Renal cortex interstitium (tissue), 11 donors: ENCODE measurements at regions not wholly inside any gene's neighbourhood (a gene's known extent, or its start where the extent isn't known, plus 50 kb on each side); places are given as distances from the start of the nearest gene placed in this dataset.

ENCODE experiments used
- DNase-seq, 11 donors: peaks; one replicate each; pipeline ENCODE4 v3.0.0-alpha.2; 2013; ENCODE audit warnings: low read depth in 9 of 11, low spot score in 4 of 11; ENCODE audit errors: extremely low read depth in 1 of 11

DNA sequence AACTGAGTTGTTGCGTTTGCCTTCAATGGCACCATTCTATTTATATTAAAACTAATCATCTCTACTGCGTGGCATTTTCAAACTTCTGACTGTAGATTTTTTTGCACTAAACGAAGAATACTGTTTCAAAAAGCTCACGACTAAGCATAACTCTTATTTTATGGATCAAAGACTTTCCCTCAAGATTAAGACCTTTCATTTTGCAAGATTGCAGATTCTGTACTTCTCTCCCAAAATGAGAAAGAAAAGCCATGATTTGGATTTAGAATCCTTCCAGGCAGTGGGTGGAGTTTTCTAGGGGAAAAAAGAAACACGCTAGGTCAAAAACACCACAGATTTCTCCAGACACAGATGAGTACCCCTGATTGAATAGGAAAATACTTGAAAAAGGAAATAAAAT, 617.2 kb upstream of the NR2F2 start:
- DNase-seq = no peak

DNA sequence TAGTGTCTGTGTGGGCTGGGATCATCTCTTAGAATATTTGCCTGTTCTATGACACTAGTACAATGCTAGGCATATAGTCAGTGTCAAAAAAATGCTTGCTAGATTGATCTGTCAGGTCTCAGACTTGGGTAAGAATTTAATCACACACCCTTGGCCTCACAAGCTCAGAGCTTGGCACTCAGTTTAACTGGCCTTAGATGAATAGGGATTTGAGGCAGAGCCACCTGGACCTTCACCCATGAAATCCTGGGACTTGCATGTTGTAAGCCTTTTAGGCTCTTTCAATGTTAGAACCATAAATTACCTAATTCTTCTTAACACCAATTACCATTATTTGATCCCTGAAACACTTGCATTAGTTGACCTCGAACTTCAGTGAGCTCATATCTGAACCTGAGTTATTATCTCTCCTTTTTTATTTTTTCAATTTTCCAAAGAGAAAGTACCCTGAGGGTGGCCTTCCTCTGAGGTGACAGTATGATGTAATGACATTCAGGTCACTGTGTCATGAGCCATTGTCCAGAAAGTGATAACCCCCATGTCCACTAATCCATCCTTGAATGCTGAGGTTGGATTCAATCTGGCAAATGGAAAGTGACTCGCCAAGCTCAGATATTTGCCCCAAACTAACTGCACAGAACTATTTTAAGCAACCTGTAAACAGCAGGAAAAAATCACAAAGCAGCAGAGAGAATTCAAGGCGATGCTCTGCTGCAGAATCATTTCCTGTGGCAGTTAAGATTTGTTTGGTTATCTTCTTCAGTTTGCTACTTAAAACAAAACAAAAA, 615.2 kb upstream of the NR2F2 start:
- DNase-seq = peak in 1 of 11 donors; percentile 12

DNA sequence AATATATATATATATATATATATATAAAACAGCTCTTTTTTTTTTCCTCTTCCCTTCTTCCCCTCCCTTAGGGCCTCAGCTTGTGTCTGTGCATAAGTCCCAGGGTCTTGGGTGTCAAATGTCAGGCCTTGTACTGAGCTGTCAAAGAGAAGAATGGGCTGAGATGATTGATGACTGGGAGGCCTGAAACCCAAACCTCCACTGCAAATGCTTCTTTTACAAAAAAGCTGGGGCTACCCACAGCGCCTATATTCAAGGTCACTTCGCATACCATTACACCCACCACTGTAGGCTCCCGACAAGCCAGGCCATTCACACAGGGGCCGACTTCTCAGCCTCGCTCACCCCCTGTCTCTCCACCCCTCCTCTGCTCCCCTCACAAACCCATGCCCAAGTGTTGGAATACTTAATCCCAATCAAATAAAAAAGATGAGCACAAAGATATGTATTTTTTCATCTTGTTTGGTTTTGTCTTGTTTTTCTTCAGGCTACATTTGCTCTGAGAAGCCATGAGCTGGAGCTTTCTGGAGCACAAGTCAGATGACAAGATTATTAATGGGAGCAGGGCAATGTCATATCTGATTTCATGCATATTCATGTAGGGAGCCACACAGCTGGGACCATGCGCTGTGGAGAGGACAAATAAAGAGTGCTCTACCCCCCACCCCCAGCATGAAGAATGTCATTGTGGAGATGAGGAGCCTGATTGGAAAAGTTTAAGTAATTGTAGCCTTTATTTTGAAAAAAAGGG, 614.4 kb upstream of the NR2F2 start:
- DNase-seq = peak in 10 of 11 donors; percentile 42 to 78 (median 62)

DNA sequence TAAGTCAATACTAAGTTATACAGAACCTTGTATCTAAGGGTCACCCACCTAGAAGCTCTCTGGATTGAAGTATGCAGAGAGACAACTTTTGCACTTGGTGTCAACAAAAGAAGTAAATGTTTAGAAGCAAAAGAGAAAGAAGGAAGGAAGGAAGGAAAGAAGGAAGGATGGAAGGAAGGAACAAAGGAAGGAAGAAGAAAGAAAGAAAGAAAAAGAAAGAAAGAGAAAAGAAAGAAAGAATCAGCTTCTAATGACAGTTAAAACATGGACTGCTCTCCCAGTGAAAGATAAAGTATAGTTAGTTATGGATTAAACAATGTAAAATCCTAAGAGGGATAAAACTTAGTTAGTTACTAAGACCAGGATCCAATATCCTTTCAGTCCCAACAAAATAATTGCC, 613.8 kb upstream of the NR2F2 start:
- no peak for DNase-seq

DNA sequence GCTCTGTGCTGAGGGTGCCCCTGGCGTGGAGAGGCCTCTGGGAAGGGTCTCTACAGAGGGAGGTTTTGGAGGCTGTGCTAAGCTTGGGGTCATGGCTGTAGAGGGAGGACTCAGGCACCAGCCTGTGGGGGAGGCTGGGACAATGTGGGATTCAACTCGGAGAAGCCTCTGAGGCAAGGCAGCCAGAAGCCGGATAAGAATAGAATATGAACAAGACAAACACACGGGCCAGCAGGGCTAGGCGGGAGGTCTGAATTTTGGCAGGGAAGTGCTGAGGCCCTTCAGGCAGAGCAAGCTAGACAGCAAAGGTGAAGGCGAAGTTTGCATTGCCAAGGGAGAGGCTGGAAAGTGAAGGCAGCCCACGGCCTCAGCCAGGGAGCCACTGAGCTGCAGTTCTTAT, 612.1 kb upstream of the NR2F2 start:
- no peak for DNase-seq

DNA sequence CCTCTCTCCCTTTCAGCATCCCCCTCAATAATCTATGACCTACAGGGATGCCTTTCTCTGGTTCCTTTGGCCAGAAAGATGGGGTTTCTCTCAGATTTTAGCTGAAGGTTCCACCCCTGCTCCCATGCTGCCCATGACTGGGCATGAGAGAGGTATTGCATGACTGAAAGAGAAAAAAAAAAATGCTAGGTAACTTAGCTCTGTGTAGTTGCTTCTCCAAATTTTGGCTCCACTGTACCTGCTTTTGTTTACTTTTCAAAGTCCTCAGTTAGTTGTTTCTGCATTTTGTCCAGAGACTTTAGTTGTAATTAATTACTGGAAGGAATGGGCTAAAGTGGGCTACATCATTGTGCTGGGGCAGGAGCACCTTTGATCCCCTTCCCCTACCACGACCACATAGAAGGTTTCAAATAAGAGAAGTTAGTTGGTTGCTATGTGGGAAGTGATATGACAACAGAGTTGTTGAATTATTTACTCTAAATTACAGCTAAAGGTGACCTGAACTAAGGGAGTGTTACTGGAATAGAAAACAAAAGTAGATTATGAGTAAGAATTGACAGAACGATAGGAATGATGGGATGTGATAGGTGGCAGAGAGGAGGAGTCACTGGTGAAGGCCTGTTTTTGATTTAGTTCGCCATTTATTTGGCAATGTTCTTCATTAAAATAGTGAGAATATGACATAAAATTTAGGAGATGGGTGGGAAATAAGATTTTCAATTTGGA, 605.4 kb upstream of the NR2F2 start:
- DNase-seq = no peak

DNA sequence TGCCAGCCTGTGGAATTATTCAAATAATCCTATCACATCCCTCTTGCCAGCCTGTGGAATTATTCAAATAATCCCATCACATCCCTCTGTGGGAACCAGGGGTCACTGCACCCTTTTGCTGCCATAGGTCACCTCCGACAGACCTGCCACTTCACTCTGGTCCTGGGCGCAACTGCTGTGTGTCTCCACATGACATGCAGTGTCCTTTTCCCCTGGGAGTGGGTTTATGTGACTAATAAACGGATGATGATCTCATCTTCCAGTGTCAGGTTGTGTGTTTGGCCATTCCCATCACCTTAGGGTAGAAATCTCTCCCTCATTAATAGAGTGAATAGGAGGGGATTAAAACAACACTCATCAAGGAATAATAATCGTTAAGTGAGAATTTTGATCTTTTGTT, 603.6 kb upstream of the NR2F2 start:
- DNase-seq = no peak

DNA sequence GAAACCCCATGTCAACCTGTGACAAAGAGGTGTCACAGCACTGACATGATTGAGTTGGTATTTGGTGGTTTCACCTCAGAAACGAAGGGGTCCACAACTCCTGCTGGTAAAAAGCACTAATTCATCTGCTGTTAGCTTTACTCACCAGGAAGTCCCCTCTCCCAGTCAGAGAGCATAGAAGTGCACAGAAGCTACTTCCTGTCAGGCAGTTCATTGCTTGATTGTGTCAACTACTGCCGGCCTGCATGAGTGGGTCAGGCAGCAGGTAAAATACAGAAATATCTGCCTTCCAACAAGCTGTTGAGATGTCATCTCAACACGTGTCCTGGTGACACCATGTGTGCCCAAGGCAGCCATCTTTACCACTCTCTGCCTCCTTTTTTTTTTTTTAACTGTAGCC, 596.6 kb upstream of the NR2F2 start:
- DNase-seq = no peak

DNA sequence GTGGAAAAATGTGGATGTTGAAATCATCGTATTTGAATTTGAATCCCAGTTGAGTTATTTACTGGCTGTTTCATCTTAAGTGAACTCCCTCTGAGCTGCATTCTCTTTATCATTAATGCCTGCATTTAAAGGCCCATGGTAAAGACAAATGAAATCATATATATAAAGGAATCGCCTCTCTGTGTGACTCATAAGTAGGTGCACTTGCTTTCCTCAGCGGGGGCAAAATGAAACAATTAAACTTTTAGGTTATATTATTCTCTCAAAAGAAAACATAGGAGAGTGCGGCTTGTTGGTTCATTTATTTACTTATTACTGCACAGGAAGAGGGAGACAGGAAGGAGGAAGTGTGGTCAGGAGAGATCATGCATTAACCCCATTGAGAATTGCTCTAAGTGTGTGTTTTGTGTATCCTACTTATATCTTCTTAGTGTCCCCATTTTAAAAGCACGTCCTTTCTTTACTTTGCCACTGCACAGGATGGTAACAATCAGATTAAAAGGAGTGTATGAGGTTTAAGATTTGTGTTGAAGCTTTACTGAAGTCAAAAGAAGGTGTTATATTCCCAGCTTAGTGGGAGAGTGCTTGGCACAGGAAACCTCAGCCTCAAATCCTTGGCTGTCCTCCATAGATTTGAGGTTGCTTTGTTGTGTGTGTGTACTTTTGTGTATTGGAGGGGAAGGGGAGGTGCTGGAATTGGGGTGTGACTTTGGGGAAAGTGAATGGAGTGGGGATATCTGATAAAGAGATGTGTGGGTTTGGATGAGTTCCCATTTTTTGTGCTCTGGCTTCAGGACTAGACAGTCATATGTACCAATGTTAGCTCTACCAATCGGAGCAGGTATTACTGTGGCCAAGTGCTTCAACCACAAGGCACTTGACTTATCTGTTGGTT, 595.8 kb upstream of the NR2F2 start:
- DNase-seq = no peak

DNA sequence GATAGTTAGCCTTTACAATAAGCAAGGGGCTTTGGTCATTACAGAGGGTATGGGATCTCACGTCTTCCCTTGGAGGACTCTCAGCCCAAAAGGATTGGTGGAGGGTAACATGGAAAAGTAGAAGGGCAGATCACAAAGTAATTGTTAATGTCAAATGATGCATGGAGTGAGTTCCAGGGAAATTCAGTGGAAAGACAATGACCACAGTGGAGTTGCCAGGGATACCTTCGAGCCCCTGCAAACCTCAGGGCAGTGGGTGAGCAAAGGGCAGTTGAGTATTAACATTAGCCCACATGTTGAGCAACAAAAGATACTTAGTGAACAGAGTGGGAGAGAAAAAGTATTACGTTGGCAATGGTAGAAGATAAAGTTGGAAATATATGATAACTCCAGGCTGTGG, 593.4 kb upstream of the NR2F2 start:
- no peak for DNase-seq

DNA sequence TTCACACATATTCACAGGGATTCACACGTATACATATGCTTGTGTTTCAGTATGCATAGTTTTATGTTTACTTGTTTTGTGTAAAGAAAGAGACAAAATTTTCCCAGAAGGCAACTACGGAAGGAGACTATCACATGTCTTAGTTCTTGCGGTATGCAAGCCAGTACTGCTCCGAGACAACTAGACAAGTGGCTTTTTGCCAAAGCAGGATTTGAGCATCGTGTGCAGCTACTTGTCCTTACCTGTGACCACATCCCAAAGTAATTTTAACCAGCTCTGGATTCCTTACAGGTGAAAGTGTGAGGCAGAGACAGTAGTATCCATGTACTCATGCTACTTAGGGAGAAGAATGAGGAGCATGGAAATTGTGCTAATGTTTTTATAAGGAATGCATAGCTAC, 591.4 kb upstream of the NR2F2 start:
- DNase-seq = no peak

DNA sequence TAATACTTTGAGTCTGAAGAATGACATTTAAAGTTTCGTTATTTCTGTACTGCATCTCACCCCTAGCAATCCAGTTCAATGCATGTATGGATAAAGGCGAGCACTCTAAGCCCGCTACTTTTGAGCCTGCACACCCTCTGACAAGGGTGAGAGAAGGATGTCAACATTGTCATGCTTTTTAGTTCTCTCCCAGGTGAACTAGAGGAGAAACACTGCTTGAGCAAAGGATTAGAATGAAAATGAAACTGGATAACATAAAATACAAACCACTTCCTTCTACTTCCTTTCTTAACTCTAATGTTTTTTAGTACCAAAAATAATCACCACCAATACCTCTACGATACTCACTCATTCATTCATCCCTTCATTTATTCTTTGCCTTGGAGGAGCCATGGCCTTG, 588.7 kb upstream of the NR2F2 start:
- no peak for DNase-seq

DNA sequence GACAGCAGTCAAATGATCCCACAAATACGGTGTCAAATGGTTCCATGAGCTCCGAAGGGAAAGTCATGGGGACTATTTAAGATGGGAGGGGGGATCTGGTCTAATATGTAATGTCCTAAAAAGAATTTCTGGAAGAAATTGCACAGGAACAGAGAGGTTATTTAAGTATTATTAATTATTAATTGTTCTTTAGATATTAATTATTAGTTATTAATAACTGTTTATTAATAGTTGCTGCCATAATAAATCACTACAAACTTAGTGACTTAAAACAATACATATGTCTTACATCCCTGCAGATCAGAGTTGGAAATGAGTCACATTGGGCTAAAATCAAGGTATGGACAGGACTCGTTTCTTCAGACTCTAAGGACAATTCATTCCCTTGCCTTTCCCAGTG, 588.2 kb upstream of the NR2F2 start:
- no peak for DNase-seq

DNA sequence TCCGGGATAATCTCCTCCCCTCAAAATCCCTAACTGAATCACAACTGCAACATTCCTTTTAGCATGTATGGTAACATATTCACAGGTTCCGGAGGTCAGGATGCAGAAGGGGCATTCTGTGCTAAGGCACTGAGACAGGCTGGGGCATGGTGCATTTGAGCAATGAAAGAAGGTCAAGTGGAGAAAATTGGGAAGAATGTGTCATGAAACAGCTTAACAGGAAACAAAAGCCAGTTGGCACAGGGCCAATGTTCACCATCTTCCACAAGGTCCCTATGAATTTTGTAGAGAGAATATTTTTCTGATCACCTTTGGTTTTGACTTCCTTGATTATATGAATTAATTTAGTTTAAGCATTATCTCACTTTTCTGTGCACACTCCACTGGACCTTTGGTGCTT, 587.7 kb upstream of the NR2F2 start:
- no peak for DNase-seq

DNA sequence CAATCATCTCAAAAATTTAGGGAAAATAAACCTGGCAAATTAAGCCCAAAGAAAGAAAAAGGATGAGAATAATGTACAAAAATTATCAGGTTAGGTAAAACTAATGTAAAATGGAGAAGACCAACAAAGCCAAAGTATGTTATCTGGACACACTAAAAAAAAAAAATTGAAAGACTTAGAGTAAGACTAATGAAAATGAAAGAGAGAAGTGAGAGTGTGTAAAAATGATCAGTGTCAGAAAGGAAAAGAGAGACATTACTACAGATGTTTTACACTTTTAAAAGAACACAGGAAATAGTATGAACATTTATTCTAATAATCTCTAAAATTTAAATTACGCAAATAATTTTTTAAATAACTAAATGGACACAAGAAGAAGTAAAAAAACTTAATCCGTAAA, 573.3 kb upstream of the NR2F2 start:
- DNase-seq = no peak

DNA sequence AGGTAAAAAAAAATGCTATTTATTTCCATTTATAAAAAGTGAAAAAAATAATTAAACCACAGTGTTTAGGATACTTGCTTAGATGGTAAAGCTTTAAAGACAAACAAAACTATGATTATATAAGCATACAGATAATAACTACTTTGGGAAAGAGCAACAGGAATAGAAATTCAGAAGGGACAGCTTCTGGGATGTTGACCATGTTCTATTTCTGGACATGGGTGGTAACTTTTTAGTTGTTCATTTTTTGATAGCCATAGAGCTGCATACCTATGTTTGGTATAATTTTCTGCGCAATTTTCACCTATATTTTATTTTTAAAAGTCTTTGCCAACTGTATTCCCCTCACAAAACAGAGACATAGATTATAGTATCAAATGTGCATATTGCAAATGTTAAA, 572.0 kb upstream of the NR2F2 start:
- DNase-seq = no peak

DNA sequence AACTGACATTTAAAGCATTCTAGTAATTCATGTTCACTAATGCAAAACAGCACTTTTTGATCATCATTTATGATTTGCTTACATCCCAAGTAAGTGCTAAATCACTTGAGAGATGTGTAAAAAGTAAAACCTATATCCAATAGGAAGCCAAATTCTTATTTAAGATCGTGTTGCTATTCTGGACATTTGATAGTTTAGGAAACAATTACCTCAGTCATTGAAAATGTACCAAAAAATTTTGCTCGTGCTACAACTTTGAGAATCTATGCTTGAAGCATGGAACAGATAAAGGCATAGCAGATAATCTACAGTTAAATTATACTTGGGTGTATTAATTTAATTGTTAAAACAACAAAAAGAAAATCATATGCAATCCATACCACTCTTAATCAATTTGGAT, 571.6 kb upstream of the NR2F2 start:
- DNase-seq = no peak

DNA sequence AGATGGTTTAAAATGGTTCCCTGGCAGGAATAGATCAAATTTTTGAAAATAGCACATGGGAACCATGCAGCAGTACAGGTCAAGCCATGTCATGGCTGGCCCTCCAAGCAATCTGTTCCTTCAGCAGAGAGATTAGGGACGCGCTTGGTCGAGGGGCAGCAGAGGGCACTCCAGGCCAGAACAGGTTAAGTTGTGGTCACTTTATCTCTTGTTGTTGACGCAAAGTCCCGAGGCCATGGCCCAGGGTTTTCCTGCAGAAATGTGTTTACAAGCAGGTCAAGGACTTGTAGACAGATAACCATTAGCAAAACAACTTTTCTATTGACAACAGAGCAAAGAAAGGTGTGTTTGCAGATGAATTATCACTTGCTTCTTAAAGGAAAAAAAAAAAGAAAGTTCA, 570.0 kb upstream of the NR2F2 start:
- no peak for DNase-seq

DNA sequence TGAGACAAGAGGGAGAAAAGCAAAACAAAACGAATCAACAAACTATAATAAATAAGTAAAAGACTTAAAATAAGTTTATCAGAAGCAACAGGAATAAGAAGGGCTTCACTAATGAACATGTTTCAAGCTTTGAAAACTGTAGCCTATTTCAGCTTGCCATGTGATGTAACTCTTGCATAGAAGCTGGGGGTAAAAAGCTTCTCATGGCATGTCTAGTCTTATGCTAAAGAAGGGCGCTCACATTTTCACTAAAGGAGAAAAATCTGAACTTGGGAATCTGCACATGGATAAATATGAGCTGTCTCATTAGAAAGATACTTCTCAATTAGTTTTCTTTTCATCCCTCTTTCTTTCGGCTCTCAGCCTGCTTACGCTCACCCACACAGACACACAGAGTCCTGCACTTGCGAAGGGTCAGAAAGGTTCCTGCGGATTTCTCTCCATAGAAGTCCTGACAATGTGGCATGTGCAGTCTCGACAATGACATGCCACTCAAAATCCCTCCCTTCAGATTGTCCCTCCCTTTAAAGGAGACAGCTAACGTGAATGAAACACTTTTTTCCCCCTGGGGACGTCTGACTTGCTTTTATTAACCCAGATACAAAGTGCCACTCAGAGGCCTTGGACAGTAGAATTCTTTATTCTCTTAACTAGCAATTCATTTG, 568.9 kb upstream of the NR2F2 start:
- DNase-seq = no peak
